GM19372 (cell line): ENCODE measurements at regions not wholly inside any gene's neighbourhood (a gene's known extent, or its start where the extent isn't known, plus 50 kb on each side); places are given as distances from the start of the nearest gene placed in this dataset.

Source experiments
- ATAC-seq: cut with Tn5 transposase; IDR thresholded peaks from one replicate; pipeline ENCODE4 v1.9.1; 2021; ENCODE audit warnings: mild to moderate bottlenecking, low read depth, moderate library complexity; ENCODE audit not compliant: unreplicated experiment

DNA sequence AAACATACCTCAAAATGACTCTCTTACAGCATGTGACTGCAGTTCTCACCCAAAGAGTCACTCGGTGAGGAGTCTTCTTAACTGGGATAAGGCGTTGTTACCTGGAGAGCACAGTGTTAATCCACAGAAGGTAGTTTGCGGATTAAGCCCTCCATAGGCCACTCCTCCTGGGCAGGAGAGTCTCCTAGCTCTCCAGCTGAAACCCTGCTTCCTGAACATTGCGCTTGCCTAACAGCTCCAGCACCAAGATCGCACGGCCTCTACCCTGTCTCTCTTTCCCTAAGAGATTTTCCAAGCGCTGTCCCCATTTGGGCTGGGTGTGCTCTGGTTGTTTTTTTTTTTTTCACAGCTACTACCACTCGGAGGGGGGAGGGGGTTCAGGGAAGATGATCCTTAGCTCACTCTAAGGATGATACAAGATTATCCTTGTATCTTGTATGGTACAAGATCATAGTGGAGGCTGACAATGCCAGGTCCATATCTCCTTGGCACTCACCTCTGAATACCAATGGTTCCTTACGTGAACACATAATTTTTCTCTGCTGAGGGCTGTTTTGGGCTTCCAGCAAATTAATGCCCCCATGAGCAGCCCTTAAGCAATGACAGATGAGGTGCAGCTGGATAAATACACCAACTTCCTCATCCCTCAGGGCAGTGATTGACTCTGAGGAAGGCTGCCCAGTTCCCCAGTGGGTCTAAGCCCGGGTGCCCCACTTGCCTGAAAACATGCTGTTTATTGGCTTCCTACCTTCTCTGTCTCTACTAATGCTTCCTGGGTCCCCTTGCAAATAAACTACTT, 185.2 kb upstream of the TSC22D2 start:
- no peak for ATAC-seq

DNA sequence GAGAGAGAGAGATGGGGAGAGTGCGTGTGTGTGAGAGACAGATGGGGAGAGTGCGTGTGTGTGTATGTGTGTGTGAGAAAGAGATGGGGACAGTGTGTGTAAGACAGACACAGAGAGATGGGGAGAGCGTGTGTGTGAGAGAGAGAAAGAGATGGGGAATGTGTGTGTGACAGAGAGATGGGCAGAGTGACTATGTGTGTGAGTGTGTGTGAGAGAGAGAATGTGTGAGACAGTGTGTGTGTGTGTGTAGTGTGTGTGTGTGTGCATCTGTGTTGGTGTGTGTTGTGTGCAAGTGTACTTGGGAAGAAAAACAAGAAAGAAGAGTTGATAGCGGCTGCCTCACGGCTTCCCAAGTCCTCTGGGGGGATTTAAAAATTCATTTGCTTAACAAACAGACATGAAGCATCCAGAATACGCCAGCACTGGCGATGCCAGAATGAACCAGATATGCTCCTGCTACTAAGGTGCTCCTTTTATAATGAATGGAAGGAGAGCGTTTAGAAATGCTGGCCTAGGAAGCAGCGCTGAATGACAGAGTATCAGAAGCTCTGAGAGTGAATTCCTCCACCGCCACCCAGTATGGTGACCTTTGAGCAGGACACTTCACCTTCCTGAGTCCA, 186.1 kb upstream of the TSC22D2 start:
- no peak for ATAC-seq

DNA sequence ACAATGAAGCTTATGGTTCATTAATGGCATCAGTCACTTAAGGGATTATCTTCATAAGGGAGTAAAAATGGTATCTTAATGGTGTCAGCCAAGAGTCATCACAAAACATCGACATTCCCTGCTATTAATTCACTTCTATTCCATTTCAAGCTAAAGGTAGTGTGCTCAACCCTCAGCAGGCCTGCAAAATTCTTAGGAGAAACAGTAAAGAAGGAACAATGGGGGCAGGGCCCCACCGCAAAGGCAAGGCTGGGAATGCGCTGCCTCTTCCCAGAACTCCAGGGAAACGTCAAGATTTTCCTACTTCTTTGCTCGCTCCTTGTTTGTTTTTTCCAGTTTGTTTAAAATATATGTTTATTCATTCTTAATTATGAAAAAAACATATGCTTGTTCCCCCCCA, 187.3 kb upstream of the TSC22D2 start:
- ATAC-seq, result no peak

DNA sequence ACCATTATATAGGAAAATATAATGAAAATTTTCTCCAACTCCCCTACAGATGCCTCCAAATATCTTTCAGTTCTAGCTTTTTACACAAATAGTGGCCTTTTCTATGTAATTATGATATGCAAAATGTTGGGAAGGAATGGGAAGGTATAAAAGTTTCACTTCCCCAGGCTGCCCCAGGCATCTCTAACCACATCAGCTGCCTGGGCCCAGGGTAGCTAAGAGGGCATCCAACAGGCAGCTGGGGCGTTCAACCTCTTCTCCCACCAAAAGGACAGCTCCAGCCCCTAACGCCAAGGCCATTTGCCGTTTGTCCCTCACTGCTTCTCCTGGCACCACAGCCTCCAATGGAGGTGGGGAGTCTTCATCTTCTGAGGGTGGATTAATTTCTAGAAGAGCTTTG, 188.1 kb upstream of the TSC22D2 start:
- ATAC-seq, result no peak

DNA sequence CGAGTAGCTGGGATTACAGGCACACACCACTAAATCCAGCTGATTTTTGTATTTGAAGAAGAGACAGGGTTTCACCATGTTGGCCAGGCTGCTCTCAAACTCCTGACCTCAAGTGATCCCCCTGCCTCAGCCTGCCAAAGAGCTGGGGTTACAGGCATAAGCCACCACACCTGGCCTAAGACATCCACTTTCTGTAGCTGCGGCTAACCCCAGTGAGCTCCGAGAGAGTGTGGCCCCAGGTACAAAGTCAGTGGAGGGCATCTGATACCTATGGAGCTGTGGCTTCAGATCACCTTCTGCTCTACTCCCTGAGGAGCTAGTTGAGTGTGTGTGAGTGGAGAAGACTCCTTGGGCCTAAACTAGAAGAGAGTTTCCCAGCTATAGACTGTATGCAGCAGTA, 189.3 kb upstream of the TSC22D2 start:
- no peak for ATAC-seq

DNA sequence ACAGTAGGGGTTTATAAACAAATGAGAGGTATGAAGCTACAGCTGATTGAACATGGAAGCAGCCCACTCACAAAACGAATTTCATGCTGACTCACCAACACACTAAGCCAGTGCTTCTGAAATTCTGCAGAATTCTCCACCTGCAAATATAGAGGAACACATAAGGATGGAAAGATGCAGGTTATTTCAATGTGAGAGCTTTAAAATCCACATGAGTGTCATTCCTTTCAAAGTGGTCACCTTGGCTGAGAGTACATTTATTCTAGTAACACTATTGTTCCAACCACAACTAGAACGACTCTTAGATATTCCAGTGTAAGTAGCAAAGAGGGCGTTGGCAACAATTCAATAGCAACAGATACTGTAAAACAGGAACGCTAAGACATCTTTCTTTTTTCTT, 189.9 kb upstream of the TSC22D2 start:
- no peak for ATAC-seq

DNA sequence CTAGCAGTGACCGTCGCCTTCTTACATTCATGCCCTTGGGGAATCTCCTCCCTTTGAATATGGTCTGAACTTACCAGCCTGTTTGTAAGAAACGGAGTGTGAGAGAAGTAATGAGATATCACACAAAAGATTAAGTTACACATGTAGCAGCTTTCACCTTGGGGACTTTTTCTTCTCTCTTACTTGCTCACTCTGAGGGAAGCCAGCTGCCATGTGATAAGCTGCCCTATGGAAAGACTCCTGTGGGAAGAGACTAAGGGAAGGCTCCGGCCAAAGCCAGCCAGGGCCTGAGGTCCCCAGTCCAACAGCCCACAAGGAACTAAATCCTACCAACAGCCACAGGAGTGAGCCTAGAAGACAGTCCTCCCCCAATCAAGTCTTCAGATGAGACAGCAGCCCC, 190.4 kb upstream of the TSC22D2 start:
- ATAC-seq, result no peak

DNA sequence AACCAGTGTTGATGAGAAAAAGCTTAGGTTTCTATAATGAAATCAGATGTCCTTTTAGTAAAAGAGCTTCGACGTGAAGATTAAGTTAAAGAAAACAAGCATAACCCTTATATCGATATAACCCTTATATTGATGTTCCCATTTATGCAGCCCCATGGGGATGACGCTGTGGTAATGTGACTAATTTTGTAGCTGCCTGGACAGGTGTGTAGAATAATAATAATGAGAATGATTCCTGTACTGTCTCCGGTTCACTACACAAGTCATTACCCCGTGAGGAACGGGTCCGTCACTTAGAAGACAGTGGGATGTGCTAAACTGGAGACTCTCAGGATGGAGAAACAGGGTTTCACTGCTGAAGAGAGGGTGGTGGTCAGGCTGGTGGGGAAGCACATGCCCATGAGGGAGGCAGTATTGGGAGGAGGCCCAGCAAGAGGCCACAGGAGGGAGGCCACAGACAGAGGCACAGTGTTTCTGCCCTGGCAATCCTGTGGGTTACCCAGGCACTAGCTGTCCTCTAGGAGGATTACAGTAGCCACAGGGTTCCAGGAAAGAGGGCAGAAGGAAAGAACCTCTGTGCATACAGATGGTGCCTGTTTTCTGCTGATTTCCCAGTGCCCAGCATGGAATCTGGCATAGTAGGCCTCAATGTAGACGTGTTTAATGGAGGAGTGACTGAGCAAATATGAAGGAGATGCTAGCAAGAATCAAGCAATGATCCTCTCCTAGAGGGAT, 191.1 kb upstream of the TSC22D2 start:
- ATAC-seq, result no peak

DNA sequence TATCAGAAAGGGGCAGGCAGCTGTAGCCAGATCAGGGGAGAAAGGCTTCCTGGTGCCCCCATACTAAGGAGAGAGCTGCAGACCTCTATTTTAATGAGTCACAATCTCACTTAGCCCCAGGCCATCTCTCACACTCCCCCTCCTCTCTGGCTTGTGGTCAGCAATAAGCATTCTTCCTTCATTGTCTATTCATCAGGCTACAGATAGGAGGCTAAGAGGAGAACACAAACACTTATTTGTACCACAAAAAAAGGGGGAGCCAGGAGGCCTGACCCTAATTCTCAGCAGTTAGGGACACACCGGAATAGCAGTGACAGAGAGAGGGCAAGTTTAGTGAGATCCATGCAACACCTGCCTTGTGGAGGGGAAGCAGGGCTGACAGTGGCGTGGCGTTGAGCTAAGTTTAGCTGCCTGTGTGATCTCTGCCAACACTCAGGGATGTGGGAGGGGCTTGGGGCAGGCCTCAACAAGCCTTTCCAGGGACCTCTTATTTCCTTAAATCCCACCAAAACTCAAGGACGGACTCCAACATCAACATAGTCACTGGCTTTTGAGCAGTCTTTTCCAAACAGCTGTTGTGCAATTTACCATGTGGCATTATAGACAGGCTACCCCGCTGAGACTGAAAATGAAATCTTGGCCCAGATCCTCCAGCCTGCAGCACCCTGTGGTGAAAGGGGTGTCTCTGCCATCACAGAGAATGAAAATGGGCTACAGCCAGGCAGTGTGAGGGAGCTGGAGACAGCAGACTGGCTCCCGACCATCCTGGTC, 191.9 kb upstream of the TSC22D2 start:
- ATAC-seq, result no peak

DNA sequence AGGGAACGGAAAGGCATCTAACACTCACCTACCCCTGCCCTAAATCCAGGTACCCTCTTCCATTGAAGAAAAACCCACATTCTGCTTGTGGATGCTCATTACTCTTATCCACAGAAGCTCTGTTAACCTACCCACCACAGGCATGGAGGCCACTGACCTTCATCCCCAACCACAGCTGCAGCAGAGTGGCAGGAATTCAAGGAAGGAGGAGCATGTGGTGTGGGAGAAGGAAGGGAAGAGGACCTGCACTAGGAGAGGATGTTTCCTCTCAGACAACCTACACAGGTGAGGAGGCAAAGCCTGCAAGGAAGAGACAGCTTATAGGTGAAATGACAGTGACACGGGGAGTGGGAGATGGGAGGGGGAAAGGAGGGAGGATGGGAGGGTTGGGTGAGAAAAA, 192.5 kb upstream of the TSC22D2 start:
- no peak for ATAC-seq

DNA sequence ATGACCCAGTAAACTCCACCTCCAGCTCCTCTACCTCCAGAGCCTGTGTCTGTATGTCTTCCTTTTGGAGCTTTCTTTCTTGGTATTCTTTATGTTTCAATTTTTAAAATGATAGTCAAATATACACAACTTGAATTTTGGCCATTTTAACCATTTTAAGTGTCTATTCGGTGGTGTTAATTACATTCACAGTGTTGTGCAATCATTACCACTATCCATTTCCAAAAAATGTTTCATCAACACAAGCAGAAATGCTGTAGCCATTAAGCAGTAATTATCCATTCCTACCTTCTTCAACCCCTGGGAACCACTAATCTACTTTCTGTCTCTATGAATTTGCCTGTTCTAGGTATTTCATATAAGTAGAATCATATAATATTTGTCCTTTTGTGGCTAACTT, 194.5 kb upstream of the TSC22D2 start:
- ATAC-seq, result no peak

DNA sequence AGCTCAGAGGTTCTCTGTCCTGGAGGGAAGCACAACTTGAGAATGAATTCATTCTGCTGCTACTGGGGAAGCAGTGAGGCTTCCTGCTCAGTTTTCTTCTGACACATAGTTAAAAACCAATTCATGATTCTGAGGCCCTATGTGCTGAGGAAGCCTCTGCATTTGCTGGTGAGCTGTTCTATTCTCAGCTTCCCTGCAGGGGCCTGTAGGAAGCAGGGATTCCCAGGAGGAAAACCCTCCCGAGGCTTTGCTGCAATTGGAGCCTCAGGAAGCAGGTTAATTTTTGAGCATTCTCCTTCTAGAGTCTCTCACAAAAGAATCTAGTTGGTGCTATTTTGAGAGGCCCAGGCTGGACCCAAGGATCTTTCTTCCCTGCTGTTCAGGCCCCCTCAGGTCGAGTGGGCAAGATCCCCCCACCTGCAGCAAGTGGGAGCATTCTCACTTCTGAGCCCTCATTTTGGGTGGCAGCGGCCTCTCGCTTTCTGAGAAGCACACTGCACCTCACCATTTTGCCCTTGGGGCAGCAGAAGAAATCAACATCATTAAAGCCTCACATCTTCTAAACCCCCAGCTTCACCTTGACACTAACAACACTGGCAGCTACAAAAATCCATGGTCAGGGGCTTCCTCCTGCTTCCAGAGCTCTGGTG, 197.5 kb upstream of the TSC22D2 start:
- ATAC-seq, result no peak

DNA sequence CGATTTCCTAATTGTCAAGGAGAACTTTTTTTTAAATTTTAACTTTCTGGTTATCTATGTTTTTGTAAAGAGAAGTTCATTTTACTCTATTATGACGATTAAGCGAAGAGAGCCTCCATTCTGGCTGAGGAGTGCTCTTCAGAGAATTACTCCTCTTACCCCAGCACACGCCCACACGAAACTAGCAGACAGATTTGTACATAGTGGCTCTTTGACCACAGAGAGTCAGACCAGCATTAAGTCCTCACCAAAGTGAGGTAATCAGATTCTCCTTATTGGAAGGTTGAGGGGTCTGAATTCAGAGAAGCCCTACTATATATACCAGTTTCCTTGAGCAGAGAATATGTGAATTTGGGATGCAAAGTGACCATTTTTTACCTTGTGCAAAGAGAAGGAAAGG, 204.8 kb upstream of the TSC22D2 start:
- no peak for ATAC-seq

DNA sequence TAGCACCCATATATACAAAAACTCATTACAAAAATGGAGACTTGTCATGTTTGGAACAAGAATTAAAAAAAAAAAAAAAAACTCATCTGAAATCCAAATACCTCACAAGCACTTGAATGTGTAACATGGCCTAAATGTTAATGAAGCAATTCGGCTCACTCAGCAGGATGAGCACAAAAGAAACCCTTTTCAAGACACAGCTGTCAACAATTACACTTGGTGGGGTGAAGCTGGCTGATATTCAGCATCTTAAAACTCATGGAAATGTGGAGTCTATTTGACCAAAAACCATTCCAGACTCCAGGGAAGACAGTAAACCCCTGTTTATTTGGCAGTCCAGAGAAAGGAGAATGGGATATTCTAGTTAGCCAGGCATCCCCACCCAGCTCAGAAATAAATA, 205.4 kb upstream of the TSC22D2 start:
- ATAC-seq, result no peak

DNA sequence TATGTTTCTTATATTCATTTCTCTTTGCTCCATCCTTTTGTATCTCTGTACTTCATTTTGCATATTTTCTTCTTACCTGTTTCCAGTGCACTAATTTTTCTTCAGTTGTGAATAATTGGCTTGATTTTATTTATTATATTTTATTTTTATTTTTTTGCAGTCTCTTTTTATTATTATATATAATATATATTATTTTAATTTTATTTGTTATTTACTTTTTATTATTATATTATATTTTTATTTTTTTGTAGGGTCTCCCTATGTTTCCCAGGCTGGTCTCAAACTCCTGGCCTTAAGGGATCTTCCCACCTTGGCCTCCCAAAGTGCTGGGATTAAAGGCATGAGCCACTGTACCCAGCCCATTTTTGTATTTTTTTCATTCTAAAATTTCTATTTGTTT, 213.1 kb upstream of the TSC22D2 start:
- ATAC-seq, result no peak

DNA sequence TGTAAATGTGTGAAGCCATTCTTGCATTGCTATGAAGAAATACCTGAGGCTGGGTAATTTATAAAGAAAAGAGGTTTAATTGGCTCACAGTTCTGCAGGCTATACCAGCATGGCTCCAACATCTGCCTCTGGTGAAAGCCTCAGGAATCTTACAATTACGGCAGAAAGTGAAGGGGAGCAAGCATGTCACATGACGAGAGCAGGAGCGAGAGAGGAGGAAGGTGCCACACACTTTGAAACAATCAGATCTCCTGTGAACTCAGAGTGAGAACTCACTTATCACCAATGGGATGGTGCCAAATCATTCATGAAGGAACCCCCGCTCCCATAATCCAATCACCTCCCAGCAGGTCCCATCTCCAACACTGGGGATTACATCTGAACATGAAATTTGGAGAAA, 213.6 kb upstream of the TSC22D2 start:
- no peak for ATAC-seq

DNA sequence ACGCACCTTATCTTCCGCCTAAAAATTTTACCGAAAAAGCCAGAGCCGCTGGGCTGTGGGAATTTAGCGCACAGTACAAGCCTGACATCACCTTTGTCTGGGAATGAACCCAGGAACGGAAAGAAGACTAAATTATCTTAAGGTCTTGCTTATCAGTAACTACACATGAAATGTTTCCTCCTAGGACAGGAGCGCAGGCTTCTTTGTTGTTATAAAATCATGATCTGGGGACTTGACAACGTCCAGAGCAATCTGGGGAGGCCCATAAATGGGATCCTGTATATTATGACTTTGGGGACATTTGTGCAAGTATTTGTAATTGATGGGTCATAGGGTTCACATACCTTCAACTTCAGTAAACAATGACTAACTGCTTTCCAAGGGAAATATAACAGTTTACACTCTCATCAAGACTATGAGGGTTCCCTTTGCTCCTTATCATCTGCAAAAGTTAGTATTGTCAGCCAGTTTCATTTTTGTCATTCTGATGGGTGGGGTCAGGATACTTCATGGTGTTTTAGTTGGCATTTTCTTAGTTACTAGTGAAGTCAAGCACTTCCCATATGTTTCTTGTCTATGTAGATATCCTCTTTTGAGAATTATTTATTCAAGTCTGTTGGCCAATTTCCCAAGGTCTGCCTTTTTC, 213.9 kb upstream of the PFN2 start:
- no peak for ATAC-seq

DNA sequence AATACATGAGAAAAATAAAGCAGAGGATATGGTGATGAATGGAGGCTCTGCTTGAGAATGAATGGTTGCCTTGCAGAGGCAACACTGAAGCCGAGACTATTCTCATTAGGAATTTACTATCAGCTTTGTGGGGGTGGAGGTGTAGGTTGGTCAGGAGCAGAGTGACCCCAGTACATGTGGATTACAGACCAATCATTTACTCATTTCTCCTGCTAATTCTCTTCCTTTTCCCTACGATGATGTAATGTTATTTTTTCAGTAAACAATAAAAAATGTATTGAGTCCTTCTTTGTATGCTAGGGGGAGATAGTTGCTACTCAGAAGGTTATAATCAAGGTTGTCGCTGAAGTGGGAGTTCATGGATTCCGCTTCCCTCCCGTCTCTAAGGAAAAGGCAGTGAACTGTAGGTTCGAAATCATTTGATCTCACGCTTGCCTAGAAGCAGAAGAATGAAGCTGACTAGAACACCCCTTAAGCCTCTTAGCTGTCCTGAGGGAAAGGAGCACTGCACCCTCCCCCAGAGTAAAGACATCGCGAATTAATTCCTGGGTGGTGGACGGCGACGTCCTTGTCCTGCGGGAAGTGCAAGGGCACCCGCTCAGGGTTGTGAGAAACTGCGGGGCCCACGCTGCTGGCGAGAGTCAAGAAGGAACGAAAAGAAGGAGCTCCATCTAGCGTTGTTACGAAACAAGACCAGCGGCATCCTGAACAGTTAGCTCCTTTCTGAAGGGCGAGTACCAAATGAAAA, 213.2 kb upstream of the PFN2 start:
- ATAC-seq, result peak; percentile 94

DNA sequence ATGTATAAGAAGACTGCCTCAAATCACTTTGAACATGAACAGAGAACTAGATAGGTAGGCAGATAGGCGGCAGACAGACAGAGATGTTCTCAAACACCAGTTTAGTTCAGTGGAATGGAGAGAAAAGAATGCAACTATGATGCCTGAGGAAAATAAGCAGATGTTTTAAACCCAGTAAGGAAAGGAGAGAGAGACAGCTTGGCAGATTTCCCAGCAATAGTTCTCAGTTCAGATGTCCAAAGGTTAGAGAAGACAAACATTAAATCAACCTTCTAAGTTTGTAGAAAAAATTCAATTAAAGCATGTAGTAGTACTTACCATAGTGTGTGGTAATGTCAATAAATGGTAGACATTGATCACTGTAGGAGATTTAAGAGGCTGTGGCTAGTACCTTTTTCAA, 209.6 kb upstream of the PFN2 start:
- no peak for ATAC-seq
